HG03280 (cell line): ENCODE measurements at regions not wholly inside any gene's neighbourhood (a gene's known extent, or its start where the extent isn't known, plus 50 kb on each side); places are given as distances from the start of the nearest gene placed in this dataset.
A peak's percentile ranks its signal among the peaks of the same experiment; 100 is the strongest.
"Not testable (repeated sequence)": the region's sequence is repeated elsewhere in the genome, so short reads cannot be mapped to it uniquely, and the experiment has no call there.

Experiments
- ATAC-seq: cut with Tn5 transposase; IDR thresholded peaks from one replicate; pipeline ENCODE4 v1.9.1; 2021; ENCODE audit warnings: mild to moderate bottlenecking, moderate library complexity; ENCODE audit not compliant: unreplicated experiment

DNA sequence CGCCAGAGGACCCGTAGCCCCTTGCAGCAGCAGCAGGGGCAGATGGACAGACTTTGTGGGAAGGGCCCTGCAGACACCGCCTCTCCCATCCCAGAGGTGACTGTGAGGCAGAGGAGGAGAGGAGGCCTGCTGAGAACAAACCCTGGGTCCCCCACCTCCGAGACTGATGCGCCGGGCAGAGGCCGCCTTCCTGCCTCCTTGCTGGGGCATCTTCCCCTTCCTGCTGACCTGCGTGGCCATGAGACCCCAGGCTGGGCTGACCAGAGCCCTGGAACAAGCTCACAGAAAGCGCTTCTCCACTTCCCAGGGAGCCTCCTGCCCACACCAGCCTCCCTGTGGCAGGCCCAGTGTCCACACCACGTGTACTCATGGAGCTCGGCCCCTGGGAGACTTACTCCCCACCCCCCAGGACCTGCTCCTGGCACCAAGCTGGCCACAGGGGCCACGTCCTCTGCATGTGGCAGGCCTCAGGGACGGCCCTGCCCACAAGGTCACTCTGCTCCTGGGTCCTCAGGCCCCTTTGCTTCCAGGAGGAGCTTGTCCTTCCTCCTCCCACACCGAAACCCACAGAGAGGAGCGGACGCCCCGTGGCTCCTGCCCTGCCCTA lies 119.0 kb upstream of the ZNF469 start:
- not testable (repeated sequence) for ATAC-seq

DNA sequence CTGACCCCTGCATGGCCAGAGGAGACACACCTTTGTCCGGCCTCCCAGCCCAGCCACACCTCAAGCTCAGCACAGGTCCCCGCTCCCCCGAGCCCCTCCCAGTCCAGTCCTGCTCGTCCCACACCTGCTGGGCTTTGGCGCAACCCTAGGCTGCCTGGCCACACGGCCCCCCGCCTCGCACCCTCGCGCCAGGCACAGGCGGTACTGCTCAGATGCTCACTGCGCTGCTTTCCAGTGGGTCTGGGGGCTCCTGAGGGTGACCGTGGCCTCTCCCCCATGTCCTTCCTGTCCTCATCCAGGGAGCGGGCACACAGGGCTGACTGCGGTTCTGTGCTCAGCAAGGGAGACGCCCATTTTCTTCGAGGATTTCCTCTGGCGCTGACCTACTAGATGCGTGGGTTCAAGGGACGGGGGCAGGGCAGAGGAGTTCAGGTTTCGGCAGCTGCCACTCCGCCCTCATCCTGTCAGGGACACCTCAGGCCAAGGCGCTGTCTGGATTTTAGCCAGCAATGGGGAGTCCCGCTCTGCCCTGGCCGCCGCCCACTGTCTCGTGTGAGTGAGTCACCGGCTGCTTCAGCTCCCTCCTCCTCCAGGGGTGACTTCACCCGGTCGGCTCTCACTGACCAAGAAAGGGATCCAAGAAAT lies 118.0 kb upstream of the ZNF469 start:
- peak; percentile 72 for ATAC-seq

- peak; percentile 21 for ATAC-seq
Measured at GRCh38 chr16:88265286-88265938, 117.3 kb upstream of the ZNF469 start.

GRCh38 chr16:88266036-88266435 lies 116.7 kb upstream of the ZNF469 start:
- ATAC-seq: not testable (repeated sequence)

DNA sequence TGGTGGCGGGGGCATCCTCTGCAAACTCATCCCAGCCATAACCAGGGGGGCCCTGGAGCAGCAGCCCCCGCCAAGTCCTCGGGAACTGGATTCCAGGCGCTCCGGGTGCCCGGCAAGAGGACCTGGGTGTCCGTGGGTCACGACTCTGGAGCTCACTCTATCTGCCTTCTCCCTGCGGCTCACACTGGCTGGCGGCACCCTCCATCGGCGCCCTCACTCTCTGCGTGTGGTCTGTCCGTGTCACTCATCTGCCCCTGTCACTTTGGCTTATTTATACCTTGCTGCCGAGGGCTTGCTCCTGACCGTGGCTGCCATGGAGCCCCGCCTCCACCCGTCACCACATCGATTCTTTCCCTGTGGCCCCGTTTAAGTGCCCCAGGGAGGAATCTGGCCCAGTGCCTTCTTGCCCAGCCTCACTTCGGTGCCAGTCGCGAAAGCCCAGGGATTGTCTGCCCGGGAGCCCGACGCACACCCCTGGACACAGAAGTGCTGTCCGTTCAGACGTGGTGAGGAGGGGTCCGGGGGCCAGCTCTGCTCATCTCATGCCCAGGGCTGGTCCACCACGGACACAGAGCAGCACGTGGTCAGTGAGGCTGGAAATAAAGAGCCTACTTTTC lies 115.7 kb upstream of the ZNF469 start:
- not testable (repeated sequence) for ATAC-seq

DNA sequence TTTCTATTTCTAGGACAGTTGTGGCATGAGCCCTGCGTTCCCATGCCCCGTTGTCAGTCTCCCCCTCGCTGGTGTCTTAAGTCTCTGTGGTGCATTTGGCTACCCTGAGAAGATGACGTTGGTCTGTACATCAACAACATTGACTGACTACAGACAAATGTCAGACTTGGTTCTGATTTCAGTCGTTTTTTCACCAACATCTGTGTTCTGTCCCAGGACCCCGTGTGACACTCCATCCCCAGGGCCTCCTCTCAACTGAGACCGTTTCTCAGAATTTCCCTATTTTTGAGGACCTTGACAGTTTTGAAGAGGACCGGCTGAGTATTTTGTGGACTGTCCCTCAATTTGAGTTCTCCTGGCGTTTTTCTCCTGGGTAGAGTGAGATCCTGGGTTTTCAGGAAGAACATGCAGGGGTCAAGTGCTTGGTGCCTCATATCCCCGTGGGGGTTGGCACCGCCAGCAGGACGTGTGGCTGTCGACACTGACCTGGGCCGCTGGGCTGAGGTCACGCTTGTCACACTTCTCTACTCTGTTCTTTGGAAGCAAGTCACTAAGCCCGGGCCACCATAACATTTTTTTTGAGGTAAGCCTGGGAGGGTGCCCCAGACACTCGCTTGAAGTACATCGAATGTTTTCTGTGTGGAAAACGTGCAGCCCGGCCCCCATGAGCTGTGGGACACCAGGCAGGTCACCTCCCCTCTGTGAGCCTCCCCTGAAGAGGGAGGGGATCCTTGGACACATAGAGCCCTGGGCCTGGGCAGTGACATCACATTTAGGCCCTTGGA lies 114.4 kb upstream of the ZNF469 start:
- not testable (repeated sequence) for ATAC-seq

- ATAC-seq: not testable (repeated sequence)
Measured at GRCh38 chr16:88270171-88270790, 112.5 kb upstream of the ZNF469 start.

- not testable (repeated sequence) for ATAC-seq
Measured at GRCh38 chr16:88271296-88271695, 111.5 kb upstream of the ZNF469 start.

GRCh38 chr16:88271776-88272175 lies 111.0 kb upstream of the ZNF469 start:
- ATAC-seq: not testable (repeated sequence)

DNA sequence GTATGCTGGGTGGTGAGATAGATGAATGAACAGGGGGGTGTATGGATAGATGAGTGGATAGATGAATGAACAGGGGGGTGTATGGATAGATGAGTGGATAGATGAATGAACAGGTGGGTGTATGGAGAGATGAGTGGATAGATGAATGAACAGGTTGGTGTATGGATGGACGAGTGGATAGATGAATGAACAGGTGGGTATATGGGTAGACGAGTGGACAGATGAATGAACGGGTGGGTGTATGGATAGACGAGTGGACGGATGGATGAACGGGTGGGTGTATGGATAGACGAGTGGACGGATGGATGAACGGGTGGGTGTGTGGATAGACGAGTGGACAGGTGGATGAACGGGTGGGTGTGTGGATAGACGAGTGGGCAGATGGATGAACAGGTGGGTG lies 110.3 kb upstream of the ZNF469 start:
- not testable (repeated sequence) for ATAC-seq

DNA sequence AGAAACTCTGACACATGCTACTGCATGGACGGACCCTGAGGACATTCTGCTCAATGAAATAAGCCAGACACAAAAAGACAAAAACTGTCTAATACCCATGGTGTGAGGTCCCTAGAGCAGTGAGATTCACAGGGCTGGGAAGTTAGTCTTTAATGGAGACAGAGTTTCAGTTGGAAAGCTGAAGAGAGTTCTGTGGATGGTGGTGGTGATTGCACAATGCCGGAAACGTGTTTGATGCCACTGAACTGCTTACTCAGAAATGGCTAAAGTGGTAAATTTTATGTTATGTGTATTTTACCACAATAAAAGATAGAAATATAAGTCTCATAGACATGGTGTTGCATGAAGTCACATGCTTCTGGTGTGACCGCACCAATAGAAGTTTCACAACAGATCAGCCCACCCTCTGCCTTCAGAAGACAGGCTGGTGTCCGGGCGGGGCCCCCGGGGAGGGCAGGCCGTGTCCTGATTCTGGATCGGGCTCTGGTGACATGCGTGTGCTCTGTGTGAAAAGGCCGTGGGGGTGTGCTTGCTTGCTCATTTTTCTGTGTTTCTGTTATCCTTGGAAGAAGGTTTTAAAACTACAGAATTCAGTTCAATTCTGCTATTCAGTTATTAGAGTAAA lies 108.5 kb upstream of the ZNF469 start:
- ATAC-seq: not testable (repeated sequence)

DNA sequence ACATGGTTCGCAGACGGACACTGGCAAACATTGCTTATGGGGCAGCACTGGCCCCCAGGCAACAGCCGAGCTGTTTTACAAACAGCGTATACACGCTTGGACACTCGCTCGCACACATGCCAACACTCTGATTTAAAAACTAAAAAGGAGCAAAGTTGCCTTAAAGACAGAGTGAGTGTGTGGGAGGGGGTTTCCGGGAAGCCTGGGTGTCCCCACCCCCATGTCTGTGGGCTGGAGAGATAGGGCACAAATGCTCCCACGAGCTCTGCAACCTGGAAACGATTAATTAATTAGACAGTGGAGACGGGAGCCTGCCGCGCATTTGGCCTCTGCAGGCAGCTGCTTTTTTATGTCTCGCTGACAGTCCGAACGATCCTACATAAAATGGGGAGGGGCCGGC lies 107.9 kb upstream of the ZNF469 start:
- ATAC-seq: no peak

DNA sequence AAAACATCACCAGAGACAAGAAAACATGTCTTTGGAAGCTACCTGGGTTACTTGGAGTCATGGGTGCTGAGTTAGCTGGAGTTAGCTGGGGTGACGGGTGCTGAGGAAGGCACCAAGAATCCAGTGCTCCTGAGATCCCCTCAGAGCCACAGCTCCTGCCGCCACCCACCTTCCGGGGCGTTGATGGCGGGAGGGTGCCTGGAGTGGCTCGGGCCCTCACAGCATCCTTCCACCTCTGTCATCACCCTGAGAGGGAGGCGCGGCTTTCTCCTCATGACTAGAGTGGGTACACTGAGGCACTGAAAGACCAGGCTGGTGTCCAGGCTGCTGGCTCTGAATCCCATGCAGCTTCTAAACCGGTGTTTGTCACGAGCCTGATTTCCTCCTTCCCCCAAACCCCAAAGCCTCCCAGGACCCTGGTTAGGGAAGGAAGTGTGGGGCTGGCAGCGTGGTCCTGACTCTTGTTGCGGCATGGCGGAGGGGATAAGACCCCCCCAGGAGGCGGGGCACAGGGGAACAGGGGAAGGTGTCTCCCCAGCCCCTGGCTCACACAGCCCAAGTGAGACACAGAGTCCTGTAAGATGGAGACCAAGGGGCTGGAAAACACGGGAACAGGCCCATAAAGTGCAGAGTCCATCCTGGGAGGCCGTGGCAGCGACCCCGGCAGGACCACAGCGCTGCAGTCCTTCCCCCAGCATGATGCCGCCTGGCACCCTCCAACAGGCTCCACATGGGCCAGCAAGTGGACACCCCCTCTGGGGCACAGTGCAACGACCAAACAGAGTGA lies 107.2 kb upstream of the ZNF469 start:
- not testable (repeated sequence) for ATAC-seq

DNA sequence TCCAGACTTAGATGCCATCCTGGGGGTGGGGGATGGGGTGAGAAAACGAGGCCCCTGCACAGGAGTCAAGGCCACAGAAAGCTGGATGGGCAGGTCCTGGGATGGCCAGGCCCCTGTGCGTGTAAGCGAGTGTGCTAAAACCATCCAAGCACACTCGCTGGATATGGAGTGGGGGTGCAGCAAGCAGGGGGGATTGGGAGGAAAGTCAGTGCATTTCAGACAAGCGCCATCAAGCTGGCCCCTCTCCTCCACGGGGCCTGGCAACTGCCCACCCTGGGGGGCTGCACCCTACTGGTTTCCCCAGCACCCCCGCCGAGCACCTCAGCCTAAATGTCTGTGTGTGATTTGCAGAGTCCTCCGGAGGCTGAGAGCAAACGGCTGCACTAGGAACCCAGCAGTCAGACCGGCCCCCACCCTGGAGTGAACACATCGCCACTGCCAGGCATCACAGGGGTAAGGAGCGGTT lies 106.6 kb upstream of the ZNF469 start:
- ATAC-seq: not testable (repeated sequence)

DNA sequence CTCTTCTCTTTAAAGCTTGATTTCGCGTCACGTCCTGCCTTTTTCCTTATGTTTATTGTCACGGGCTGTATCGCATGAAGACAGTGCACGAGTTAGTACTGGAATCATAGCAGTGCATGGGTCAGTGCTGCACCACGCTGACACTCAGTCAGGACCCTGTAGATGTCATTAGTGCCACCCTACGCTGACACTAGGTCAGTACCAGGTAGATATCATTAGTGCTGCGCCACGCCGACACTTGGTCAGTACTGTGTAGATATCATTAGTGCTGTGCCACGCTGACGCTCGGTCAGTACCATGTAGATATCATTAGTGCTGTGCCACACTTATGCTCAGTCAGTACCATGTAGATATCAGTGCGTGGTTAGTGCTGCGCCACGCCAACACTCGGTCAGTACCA lies 106.2 kb upstream of the ZNF469 start:
- ATAC-seq: no peak

DNA sequence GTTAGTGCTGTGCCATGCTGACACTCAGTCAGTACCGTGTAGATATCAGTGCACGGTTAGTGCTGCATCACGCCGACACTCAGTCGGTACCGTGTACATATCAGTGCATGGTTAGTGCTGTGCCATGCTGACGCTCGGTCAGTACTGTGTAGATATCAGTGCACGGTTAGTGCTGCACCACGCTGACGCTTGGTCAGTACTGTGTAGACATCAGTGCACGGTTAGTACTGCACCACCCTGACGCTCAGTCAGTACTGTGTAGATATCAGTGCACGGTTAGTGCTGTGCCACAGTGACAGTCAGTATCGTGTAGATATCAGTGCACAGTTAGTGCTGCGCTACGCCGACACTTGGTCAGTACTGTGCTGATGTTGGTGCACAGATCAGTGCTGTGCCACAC lies 102.8 kb upstream of the ZNF469 start:
- no peak for ATAC-seq

DNA sequence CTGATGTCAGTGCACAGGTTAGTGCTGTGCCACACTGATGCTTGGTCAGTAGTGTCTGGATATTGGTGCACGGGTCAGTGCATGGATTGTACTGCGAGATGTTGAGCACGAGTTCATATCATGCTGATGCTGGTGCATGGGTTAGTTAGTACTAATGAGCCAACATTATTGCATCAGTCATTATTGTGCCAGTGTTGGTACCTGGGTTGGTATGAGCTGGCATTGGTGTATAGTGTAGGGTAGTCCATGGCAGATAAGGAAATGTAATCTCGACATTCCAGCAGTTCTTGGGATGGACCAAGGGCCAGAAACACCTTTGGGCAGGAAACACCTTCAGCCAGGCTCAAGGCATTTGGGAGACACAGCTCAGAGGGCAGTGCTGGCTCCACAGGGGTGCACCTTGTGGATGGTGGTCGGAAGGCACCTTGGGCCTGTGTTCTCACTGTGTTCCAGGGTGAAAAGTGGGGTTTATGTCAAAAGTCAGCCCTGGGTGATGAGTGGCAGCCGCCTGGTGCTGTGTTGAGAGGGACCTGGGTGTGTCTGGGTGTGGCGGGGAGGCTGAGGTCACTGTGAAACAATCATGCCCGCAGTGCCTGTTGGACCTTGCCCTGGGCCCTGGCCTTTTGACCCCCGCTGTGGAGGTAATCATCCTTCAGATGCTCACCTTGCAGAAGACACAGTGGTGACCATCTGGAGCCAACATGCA lies 100.7 kb upstream of the ZNF469 start:
- no peak for ATAC-seq

GRCh38 chr16:88282564-88283395 lies 100.0 kb upstream of the ZNF469 start:
- ATAC-seq: no peak
